Neural cell (in vitro differentiated cells): ENCODE measurements at regions not wholly inside any gene's neighbourhood (a gene's known extent, or its start where the extent isn't known, plus 50 kb on each side); places are given as distances from the start of the nearest gene placed in this dataset.

ENCODE experiments used
- H2AFZ ChIP-seq: fragments of 200-600, 300-800 bp; sonication (generic), shearing (Covaris generic); 2 replicates; pipeline ENCODE4 v1.6.0; 2014; ENCODE audit warnings: low read depth, mild to moderate bottlenecking, antibody characterized with exemption, low read length, moderate library complexity
- H3F3A ChIP-seq: fragments of 200-600 bp; shearing (Covaris generic); 2 replicates; pipeline ENCODE4 v1.6.1; 2016; ENCODE audit warnings: mild to moderate bottlenecking, moderate library complexity, mixed read lengths, antibody characterized with exemption, low read length; ENCODE audit not compliant: insufficient read depth, poor library complexity, severe bottlenecking
- H3K27ac ChIP-seq: fragments of 200-600, 300-800 bp; sonication (generic), shearing (Covaris generic); 2 replicates; pipeline ENCODE4 v1.5.1; 2014; ENCODE audit warnings: mild to moderate bottlenecking, low read length, moderate library complexity
- H3K27me3 ChIP-seq: fragments of 300-800, 200-600 bp; sonication (generic), shearing (Covaris generic); 2 replicates; pipeline ENCODE4 v1.6.0; 2014; ENCODE audit warnings: mild to moderate bottlenecking, low read depth, low read length, moderate library complexity; ENCODE audit not compliant: insufficient read depth
- H3K36me3 ChIP-seq: fragments of 300-800, 200-600 bp; sonication (generic), shearing (Covaris generic); 2 replicates; pipeline ENCODE4 v1.5.1; 2014; ENCODE audit warnings: mild to moderate bottlenecking, antibody characterized with exemption, low read length, moderate library complexity; ENCODE audit not compliant: insufficient read depth
- H3K4me2 ChIP-seq: fragments of 300-800, 200-600 bp; sonication (generic), shearing (Covaris generic); 2 replicates; pipeline ENCODE4 v1.6.0; 2014; ENCODE audit warnings: mild to moderate bottlenecking, low read length
- H3K4me3 ChIP-seq: fragments of 300-800, 200-600 bp; sonication (generic), shearing (Covaris generic); 2 replicates; pipeline ENCODE4 v1.5.1; 2014; ENCODE audit warnings: mild to moderate bottlenecking, low read length, moderate library complexity
- H3K79me2 ChIP-seq: fragments of 200-600 bp; shearing (Covaris generic); replicated peaks from 2 replicates; pipeline ENCODE4 v1.6.0; 2014; ENCODE audit warnings: mild to moderate bottlenecking, low read length, moderate library complexity; ENCODE audit not compliant: insufficient read depth
- H3K9ac ChIP-seq: fragments of 300-800, 200-600 bp; sonication (generic), shearing (Covaris generic); 2 replicates; pipeline ENCODE4 v1.6.1; 2016; ENCODE audit warnings: mild to moderate bottlenecking, low read length, mixed read lengths
- H3K9me2 ChIP-seq: fragments of 200-600 bp; shearing (Covaris generic); 2 replicates; pipeline ENCODE4 v1.6.1; 2016; ENCODE audit warnings: mild to moderate bottlenecking, low read length, mixed read lengths; ENCODE audit not compliant: insufficient read depth
- H3K9me3 ChIP-seq: fragments of 200-600, 300-800 bp; sonication (generic), shearing (Covaris generic); 2 replicates; pipeline ENCODE4 v1.6.1; 2016; ENCODE audit warnings: mild to moderate bottlenecking, mixed run types, low read length, moderate library complexity, mixed read lengths
- H4K20me1 ChIP-seq: fragments of 200-600 bp; shearing (Covaris generic); 2 replicates; pipeline ENCODE4 v1.6.1; 2016; ENCODE audit warnings: mild to moderate bottlenecking, mixed run types; ENCODE audit not compliant: insufficient read depth
- EP300 ChIP-seq: fragments of 450-650 bp; conservative IDR thresholded peaks from 2 replicates; pipeline ENCODE4 v1.6.1; 2014; ENCODE audit warnings: antibody characterized with exemption, mild to moderate bottlenecking, moderate library complexity; ENCODE audit not compliant: poor library complexity, severe bottlenecking
- EZH2 ChIP-seq: fragments of 200-600, 300-800 bp; shearing (Covaris generic), sonication (generic); IDR thresholded peaks from 2 replicates; pipeline ENCODE4 v1.6.1; 2014; ENCODE audit warnings: antibody characterized with exemption, low read length, borderline replicate concordance, mild to moderate bottlenecking; ENCODE audit not compliant: insufficient read depth, poor library complexity, severe bottlenecking
- MXI1 ChIP-seq: fragments of 450-650 bp; conservative IDR thresholded peaks from 2 replicates; pipeline ENCODE4 v1.6.1; 2014; ENCODE audit warnings: antibody characterized with exemption, mild to moderate bottlenecking; ENCODE audit not compliant: poor library complexity, severe bottlenecking
- POLR2AphosphoS5 ChIP-seq: IDR thresholded peaks from 2 replicates; pipeline ENCODE4 v1.6.1; 2012
- RAD21 ChIP-seq: fragments of 450-650 bp; conservative IDR thresholded peaks from 2 replicates; pipeline ENCODE4 v1.6.1; 2014; ENCODE audit warnings: antibody characterized with exemption, mild to moderate bottlenecking, moderate library complexity
- SMC3 ChIP-seq: fragments of 450-650 bp; conservative IDR thresholded peaks from 2 replicates; pipeline ENCODE4 v1.6.1; 2014; ENCODE audit warnings: antibody characterized with exemption, mild to moderate bottlenecking, moderate library complexity; ENCODE audit not compliant: poor library complexity
- TAF1 ChIP-seq: IDR thresholded peaks from 2 replicates; pipeline ENCODE4 v1.6.1; 2012; ENCODE audit warnings: low read depth
- TF ChIP-seq, protein P1 (sequence below): IDR thresholded peaks from 2 replicates; pipeline ENCODE4 v1.6.1; 2012; ENCODE audit warnings: borderline replicate concordance
- TF ChIP-seq, protein P2 (sequence below): fragments of 450-650 bp; IDR thresholded peaks from 2 replicates; pipeline ENCODE4 v1.5.1; 2014; ENCODE audit warnings: antibody characterized with exemption, mild to moderate bottlenecking, moderate library complexity; ENCODE audit not compliant: poor library complexity, severe bottlenecking

DNA sequence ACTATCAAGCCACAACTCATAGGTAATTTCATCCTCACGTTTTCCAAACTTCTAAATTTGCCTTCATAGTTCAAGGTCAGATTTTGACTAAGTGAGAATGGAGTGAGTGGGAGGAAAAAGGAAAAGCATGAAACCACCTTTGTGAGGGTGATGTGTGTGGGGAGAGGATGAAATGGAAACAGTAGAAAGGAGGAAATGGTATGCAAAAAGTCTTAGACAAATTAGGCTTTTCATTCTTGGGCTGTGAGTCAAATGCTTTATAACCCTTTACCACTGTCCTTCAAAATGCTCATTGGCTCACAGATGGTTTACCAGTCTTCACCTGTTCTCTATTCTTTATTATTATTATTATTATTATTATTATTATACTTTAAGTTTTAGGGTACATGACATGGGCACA is 127.2 kb downstream of the RAP2A start:
- H4K20me1 ChIP-seq = no peaks in the 10 kb centered on the region
- no peaks in the 10 kb centered on the region for H3K27me3 ChIP-seq
- H3K27ac ChIP-seq = no peak overlapping the region
- H3K9me3 ChIP-seq = no peaks in the 10 kb centered on the region
- no peaks in the 10 kb centered on the region for H3K9me2 ChIP-seq
- H3K36me3 ChIP-seq = no peaks in the 10 kb centered on the region
- H3K4me3 ChIP-seq = no peak overlapping the region
- H3K4me2 ChIP-seq = no peak overlapping the region
- TF ChIP-seq, protein P1, sequence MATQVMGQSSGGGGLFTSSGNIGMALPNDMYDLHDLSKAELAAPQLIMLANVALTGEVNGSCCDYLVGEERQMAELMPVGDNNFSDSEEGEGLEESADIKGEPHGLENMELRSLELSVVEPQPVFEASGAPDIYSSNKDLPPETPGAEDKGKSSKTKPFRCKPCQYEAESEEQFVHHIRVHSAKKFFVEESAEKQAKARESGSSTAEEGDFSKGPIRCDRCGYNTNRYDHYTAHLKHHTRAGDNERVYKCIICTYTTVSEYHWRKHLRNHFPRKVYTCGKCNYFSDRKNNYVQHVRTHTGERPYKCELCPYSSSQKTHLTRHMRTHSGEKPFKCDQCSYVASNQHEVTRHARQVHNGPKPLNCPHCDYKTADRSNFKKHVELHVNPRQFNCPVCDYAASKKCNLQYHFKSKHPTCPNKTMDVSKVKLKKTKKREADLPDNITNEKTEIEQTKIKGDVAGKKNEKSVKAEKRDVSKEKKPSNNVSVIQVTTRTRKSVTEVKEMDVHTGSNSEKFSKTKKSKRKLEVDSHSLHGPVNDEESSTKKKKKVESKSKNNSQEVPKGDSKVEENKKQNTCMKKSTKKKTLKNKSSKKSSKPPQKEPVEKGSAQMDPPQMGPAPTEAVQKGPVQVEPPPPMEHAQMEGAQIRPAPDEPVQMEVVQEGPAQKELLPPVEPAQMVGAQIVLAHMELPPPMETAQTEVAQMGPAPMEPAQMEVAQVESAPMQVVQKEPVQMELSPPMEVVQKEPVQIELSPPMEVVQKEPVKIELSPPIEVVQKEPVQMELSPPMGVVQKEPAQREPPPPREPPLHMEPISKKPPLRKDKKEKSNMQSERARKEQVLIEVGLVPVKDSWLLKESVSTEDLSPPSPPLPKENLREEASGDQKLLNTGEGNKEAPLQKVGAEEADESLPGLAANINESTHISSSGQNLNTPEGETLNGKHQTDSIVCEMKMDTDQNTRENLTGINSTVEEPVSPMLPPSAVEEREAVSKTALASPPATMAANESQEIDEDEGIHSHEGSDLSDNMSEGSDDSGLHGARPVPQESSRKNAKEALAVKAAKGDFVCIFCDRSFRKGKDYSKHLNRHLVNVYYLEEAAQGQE = no peak
- no peak for TF ChIP-seq SMC3
- no peak for TF ChIP-seq TAF1
- TF ChIP-seq POLR2AphosphoS5 = no peak
- TF ChIP-seq RAD21 = no peak
- TF ChIP-seq EP300 = no peak
- TF ChIP-seq MXI1 = no peak
- TF ChIP-seq EZH2 = no peak
- TF ChIP-seq, protein P2, sequence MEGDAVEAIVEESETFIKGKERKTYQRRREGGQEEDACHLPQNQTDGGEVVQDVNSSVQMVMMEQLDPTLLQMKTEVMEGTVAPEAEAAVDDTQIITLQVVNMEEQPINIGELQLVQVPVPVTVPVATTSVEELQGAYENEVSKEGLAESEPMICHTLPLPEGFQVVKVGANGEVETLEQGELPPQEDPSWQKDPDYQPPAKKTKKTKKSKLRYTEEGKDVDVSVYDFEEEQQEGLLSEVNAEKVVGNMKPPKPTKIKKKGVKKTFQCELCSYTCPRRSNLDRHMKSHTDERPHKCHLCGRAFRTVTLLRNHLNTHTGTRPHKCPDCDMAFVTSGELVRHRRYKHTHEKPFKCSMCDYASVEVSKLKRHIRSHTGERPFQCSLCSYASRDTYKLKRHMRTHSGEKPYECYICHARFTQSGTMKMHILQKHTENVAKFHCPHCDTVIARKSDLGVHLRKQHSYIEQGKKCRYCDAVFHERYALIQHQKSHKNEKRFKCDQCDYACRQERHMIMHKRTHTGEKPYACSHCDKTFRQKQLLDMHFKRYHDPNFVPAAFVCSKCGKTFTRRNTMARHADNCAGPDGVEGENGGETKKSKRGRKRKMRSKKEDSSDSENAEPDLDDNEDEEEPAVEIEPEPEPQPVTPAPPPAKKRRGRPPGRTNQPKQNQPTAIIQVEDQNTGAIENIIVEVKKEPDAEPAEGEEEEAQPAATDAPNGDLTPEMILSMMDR = no peak
- H2AFZ ChIP-seq = no peak overlapping the region
- no peaks in the 10 kb centered on the region for H3F3A ChIP-seq
- H3K9ac ChIP-seq = no peak overlapping the region
- no peaks in the 10 kb centered on the region for H3K79me2 ChIP-seq

DNA sequence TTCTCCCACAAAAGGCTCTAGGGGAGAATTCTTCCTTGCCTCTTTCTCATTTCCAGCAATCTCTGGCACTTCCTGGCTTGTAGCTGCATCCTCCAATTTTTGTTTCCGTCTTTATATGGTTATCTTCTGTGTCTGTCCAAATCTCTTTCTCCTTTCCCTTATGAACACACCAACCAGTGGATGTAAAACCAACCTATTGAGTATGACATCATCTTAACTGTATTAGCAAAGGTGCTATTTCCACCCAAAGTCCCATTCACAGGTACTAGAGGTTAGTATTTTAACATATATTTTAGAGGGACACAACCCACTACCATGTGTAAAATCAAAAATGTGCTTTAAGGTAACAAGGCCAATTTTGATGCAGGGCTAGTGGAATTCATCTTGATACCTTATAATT is 129.0 kb downstream of the RAP2A start:
- TF ChIP-seq TAF1 (no peak), EP300 (no peak), POLR2AphosphoS5 (no peak), EZH2 (no peak), SMC3 (no peak)
- TF ChIP-seq, protein P2 = no peak
- no peak overlapping the region for H3K4me3 ChIP-seq
- H4K20me1 ChIP-seq = no peaks in the 10 kb centered on the region

More for the DNA sequence above, 129.0 kb downstream of the RAP2A start:
- Histone ChIP-seq H3K9me3 (no peaks in the 10 kb centered on the region), H3K9ac (no peak overlapping the region), H3K27me3 (no peaks in the 10 kb centered on the region), H3K27ac (no peak overlapping the region), H3K9me2 (no peaks in the 10 kb centered on the region), H3K36me3 (no peaks in the 10 kb centered on the region), H2AFZ (no peak overlapping the region), H3K79me2 (no peaks in the 10 kb centered on the region), H3K4me2 (no peak overlapping the region), H3F3A (no peaks in the 10 kb centered on the region)
